GM19025 (cell line): ENCODE measurements at regions not wholly inside any gene's neighbourhood (a gene's known extent, or its start where the extent isn't known, plus 50 kb on each side); places are given as distances from the start of the nearest gene placed in this dataset.
"Not testable (repeated sequence)": the region's sequence is repeated elsewhere in the genome, so short reads cannot be mapped to it uniquely, and the experiment has no call there.

Experiments
- ATAC-seq: cut with Tn5 transposase; IDR thresholded peaks from one replicate; pipeline ENCODE4 v1.9.1; 2021; ENCODE audit warnings: mild to moderate bottlenecking, low read depth, moderate library complexity; ENCODE audit not compliant: unreplicated experiment

DNA sequence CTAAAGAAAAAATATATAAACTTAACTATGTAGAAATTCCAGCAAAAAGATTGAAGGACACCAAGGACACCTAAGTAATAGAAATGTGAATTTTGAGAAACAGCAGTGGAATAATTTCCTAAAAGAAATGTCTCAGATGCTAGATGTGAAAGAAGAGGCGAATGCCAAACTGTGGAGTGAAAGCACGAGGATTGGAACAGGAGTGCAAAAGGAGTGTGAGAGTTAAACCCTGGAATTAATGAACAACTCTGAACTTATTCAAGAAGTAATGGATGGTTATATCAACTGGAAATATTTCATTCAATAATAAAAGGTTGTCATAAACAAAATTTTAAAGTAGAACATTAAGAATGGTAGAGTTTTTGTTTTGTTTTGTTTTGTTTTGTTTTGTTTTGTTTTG is 78.5 kb upstream of the SGIP1 start:
- ATAC-seq = no peak

DNA sequence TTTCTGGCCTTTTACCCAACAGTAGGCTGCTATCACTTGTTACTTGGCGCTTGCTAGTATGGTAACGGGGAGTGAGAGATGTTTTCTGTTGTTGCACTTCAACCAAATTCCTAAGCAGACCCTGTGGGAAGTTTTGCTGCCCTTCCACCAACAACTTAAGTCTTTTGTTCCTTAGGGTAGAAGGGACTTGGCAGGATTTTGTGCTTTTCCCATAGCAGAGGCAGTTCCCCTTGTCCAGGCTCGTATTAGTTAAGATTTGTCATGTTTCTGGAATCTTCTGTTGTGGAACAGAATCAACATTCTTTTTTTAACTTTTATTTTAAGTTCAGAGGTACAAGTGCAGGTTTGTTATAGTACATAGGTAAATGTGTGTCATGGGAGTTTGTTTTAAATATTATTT is 73.2 kb upstream of the SGIP1 start:
- no peak for ATAC-seq

DNA sequence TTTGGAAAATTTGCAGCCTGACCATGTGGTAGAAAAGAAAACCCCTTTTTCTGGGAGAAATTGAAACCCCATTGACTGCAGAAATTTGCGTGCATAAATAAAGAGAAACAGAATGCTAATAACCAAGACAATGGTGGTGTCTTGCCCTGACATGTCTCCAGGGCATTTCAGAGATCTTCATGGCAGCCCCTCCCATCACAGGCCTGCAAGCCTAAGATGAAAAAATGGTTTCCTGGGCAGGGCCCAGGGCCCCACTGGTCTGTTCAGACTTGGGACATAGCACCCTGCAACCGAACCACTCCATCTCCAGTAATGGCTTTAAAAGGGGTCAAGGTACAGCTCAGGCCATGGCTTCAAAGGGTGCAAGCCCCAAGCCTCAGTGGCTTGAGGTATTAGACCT is 71.6 kb upstream of the SGIP1 start:
- ATAC-seq = no peak

DNA sequence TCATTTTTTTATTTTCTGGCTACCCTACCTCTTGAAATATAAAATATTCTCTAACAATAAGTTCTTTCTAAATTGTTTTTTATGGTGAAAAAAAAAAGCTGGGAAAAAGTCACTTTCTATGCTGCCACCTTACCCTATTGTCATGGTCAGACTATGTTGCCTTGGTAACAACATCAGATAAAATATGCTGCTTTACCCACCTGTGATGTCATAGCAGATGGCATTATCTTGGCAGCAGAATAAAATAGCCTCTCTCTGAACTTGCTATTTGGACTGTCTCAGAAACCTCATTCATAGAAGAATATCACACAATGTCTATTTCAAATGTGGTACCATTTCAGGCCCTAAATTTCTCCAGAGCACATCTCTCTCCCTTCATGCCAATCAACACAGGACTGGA is 69.6 kb upstream of the SGIP1 start:
- ATAC-seq = no peak

DNA sequence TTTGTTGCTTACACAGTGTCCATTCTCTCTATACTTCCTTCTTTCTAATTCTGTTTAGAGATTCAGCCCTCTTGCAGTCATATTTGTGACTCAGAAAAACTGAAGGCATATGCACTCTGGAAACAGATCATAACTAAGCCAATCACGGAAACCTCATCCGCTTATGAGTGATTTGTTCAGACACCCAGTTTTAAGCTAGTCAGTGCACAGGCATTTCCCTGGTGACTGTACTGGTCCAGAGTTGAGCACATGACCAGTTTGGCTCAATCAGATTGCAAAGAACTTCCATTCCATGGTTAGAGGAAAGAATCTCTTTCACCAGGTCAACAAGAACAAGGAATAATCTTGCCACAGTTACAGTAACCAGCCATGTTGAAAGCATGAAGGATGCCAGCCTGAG is 69.2 kb upstream of the SGIP1 start:
- no peak for ATAC-seq

DNA sequence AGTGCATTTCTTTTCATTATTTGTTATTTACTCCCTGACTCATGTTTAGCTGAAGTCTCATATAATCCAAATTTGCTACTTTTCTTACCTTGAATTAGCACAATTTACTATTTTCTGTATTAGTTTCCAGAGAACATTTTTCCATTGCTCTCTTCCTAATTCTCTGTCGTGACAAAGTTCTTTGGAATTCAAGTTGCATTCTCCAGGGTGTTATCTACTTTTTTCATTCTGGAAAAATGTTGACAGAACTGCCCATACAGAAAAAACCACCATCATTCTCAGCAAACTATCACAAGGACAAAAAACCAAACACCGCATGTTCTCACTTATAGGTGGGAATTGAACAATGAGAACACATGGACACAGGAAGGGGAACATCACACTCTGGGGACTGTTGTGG is 67.3 kb upstream of the SGIP1 start:
- not testable (repeated sequence) for ATAC-seq

DNA sequence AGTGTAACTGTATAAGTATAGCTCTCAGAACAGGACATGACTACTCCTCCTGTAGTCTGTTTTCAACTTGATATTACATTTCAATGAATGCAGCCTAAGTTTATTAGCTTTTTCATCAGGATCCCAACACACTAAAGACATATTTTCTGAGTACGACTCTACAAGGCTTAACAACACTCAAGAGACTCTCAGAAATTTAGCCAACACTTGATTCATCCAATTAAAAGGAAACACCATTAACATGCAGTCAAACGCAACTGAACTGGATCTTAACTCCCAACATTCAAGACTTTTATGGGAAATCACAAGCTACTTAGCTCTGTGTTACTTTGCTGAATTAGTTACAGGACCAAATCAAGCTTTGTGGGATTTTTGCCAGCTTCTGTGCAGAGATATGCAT is 65.2 kb upstream of the SGIP1 start:
- no peak for ATAC-seq

DNA sequence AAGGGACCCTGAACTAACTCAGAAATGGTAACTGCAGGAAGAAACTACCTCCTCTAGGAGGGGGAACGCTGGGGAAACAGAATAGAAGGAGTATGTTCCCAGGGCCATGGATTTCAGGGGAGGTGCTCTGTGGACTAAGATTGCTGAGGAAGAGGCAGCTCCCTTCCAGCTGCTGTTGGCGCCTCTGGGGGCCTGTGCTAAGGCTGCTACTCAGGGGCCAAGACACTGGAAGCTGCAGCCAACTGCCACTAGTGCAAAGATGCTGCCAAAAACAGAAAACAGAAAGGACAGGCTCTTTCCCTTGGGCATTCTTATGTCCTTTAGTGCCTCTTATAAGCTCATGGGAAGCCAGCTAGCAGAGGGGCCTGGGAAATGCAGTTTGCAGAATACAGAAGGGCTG is 58.0 kb upstream of the SGIP1 start:
- no peak for ATAC-seq

DNA sequence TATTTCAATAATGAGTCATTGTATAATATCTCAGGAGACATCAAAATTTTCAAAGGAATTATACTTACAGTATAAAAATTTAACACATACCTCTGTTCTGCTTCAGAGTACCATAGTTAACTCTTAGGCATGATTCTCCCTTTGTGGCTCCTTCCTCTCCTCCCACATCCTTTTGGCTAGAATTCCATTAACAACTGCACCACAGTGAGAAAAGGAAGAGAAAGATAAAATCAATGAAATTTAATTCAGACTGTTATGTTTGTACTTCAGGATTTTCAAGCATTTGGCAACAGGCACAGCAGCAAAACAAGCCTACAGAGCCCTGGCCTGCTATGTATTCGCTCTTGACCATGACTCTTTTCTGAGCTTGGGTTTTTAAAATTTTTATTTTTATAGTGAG is 57.2 kb upstream of the SGIP1 start:
- ATAC-seq = no peak

DNA sequence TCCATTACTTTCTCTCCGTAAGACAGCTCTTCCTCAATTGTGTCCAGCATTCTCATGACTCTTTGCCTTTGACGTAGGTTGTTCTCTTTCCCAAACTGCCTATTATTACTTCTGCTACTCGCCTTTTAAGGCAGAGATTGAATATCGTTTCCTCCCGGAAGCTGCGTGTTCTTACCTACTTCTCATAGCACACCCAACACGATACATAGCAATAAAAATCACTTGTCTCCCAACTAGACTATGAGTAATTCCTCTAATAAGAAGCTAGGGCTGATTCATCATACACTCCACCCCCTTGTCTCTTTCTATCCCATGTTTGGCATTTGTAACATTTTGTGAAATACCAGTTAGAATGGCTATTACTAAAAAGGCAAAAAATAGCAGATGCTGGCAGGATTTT is 55.8 kb upstream of the SGIP1 start:
- no peak for ATAC-seq

DNA sequence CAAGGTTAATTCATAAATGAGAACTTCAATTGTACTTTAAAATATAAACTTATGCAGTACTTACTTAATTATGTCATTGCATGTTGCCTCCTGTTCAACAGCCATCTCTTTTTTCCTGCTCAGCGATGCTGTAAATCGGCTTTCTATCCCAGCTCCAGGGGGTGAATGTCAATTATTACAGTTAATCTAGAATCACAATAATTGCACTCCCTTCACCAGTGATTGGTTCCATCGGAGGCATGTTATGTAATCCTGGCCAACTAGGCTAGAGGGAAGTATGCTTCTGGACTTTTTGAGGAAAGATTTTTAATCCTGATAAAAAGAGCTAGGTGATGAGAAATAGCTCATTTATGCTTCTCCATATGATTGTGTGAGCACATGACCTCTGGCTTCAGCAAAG is 53.8 kb upstream of the SGIP1 start:
- no peak for ATAC-seq

DNA sequence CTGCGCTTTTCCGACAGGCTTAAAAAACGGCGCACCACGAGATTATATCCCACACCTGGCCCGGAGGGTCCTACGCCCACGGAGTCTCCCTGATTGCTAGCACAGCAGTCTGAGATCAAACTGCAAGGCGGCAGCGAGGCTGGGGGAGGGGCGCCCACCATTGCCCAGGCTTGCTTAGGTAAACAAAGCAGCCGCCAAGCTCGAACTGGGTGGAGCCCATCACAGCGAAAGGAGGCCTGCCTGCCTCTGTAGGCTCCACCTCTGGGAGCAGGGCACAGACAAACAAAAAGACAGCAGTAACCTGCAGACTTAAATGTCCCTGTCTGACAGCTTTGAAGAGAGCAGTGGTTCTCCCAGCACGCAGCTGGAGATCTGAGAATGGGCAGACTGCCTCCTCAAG is 52.7 kb upstream of the SGIP1 start:
- ATAC-seq = not testable (repeated sequence)
